SK-N-MC (cell line): ENCODE measurements at regions not wholly inside any gene's neighbourhood (a gene's known extent, or its start where the extent isn't known, plus 50 kb on each side); places are given as distances from the start of the nearest gene placed in this dataset.

Source experiments
- EZH2 ChIP-seq: fragments of 200-600 bp; sonication (generic); IDR thresholded peaks from one replicate; pipeline ENCODE4 v1.6.1; 2017; ENCODE audit warnings: antibody characterized with exemption
- FOXP2 ChIP-seq: optimal IDR thresholded peaks from 2 replicates; pipeline ENCODE3; 2011; ENCODE audit warnings: mild to moderate bottlenecking, moderate library complexity; ENCODE audit not compliant: insufficient read depth; ENCODE audit errors: extremely low read length, control extremely low read depth
- POLR2AphosphoS5 ChIP-seq: IDR thresholded peaks from 2 replicates; pipeline ENCODE4 v1.6.1; 2012; ENCODE audit warnings: mild to moderate bottlenecking, low read depth, low read length, borderline replicate concordance

- TF ChIP-seq POLR2AphosphoS5: no peak
- TF ChIP-seq EZH2: no peak
- TF ChIP-seq FOXP2: no peak
These were observed 494.0 kb upstream of the FAT3 start for GRCh38 chr11:91730620-91731019.
